Hepatocyte (in vitro differentiated cells): ENCODE measurements at regions not wholly inside any gene's neighbourhood (a gene's known extent, or its start where the extent isn't known, plus 50 kb on each side); places are given as distances from the start of the nearest gene placed in this dataset.

Experiments
- EZH2 ChIP-seq: fragments of 200-600 bp; sonication (generic); IDR thresholded peaks from 2 replicates; pipeline ENCODE4 v1.6.1; 2016; ENCODE audit warnings: antibody characterized with exemption, mild to moderate bottlenecking, borderline replicate concordance
- EZH2phosphoT487 ChIP-seq: fragments of 200-600 bp; sonication (generic); IDR thresholded peaks from one replicate; pipeline ENCODE4 v1.6.1; 2018; ENCODE audit warnings: antibody characterized with exemption, mild to moderate bottlenecking, low read depth, moderate library complexity; ENCODE audit not compliant: unreplicated experiment, severe bottlenecking
- TF ChIP-seq, protein P1 (sequence below): fragments of 200-600 bp; sonication (generic); IDR thresholded peaks from 2 replicates; pipeline ENCODE4 v1.5.1; 2016; ENCODE audit warnings: antibody characterized with exemption, mild to moderate bottlenecking; ENCODE audit not compliant: poor library complexity

DNA sequence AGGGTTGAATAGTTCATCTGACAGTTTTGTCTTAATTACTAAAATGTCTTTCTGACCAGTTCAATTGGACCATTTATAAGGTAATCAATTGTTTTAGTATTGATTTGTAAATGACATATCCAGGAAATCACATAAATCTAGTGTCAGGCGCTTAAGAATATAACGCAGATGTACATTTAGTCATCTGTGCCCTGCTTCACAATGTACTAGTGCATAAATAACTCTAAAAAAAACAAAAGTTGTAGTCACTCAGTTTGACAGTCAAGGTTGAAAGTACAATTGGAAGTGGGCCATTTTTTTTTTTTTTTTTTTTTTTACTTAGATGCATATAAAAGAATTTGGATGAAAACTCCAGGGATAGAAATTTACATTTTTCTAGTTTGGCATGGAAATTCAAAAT lies 490.4 kb downstream of the PTPRC start:
- TF ChIP-seq, protein P1, sequence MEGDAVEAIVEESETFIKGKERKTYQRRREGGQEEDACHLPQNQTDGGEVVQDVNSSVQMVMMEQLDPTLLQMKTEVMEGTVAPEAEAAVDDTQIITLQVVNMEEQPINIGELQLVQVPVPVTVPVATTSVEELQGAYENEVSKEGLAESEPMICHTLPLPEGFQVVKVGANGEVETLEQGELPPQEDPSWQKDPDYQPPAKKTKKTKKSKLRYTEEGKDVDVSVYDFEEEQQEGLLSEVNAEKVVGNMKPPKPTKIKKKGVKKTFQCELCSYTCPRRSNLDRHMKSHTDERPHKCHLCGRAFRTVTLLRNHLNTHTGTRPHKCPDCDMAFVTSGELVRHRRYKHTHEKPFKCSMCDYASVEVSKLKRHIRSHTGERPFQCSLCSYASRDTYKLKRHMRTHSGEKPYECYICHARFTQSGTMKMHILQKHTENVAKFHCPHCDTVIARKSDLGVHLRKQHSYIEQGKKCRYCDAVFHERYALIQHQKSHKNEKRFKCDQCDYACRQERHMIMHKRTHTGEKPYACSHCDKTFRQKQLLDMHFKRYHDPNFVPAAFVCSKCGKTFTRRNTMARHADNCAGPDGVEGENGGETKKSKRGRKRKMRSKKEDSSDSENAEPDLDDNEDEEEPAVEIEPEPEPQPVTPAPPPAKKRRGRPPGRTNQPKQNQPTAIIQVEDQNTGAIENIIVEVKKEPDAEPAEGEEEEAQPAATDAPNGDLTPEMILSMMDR = no peak
- TF ChIP-seq EZH2phosphoT487 = no peak
- TF ChIP-seq EZH2 = no peak
